Hepatocyte (in vitro differentiated cells): ENCODE measurements at regions not wholly inside any gene's neighbourhood (a gene's known extent, or its start where the extent isn't known, plus 50 kb on each side); places are given as distances from the start of the nearest gene placed in this dataset.

Source experiments
- EZH2phosphoT487 ChIP-seq: fragments of 200-600 bp; sonication (generic); IDR thresholded peaks from one replicate; pipeline ENCODE4 v1.6.1; 2018; ENCODE audit warnings: antibody characterized with exemption, mild to moderate bottlenecking, low read depth, moderate library complexity; ENCODE audit not compliant: unreplicated experiment, severe bottlenecking
- TF ChIP-seq, protein P1 (sequence below): fragments of 200-600 bp; sonication (generic); IDR thresholded peaks from 2 replicates; pipeline ENCODE4 v1.5.1; 2016; ENCODE audit warnings: antibody characterized with exemption, mild to moderate bottlenecking; ENCODE audit not compliant: poor library complexity

DNA sequence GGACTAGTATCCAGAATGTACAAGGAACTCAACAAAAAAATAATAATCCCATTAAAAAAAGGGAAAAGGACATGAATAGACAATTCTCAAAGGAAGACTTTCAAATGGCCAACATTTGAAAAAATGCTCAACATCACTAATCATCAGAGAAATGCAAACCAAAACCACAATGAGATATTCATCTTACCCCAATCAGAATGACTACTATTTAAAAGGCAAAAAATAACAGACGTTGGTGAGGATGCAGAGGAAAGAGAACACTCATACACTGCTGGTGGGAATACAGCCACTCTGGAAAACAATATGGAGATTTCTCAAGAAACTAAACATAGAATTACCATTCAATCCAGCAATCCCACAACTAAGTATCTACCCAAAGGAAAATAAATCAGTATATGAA lies 133.1 kb downstream of the KDR start:
- TF ChIP-seq, protein P1, sequence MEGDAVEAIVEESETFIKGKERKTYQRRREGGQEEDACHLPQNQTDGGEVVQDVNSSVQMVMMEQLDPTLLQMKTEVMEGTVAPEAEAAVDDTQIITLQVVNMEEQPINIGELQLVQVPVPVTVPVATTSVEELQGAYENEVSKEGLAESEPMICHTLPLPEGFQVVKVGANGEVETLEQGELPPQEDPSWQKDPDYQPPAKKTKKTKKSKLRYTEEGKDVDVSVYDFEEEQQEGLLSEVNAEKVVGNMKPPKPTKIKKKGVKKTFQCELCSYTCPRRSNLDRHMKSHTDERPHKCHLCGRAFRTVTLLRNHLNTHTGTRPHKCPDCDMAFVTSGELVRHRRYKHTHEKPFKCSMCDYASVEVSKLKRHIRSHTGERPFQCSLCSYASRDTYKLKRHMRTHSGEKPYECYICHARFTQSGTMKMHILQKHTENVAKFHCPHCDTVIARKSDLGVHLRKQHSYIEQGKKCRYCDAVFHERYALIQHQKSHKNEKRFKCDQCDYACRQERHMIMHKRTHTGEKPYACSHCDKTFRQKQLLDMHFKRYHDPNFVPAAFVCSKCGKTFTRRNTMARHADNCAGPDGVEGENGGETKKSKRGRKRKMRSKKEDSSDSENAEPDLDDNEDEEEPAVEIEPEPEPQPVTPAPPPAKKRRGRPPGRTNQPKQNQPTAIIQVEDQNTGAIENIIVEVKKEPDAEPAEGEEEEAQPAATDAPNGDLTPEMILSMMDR: no peak
- no peak for TF ChIP-seq EZH2phosphoT487
